Neuronal stem cell (in vitro differentiated cells): ENCODE measurements at regions not wholly inside any gene's neighbourhood (a gene's known extent, or its start where the extent isn't known, plus 50 kb on each side); places are given as distances from the start of the nearest gene placed in this dataset.
"Not testable (repeated sequence)": the region's sequence is repeated elsewhere in the genome, so short reads cannot be mapped to it uniquely, and the experiment has no call there.

ENCODE experiments used
- DNase-seq: peaks from one replicate; pipeline ENCODE4 v3.0.0-alpha.2; 2013; ENCODE audit warnings: low spot score
- H2AFZ ChIP-seq: one replicate; pipeline ENCODE4 v1.6.1; 2013; ENCODE audit warnings: mild to moderate bottlenecking, low read length, inconsistent platforms
- H2AK5ac ChIP-seq: 2 replicates; pipeline ENCODE4 v1.6.1; 2013; ENCODE audit warnings: low read depth, mild to moderate bottlenecking, inconsistent platforms, low read length, moderate library complexity, mixed read lengths
- H2BK120ac ChIP-seq: 2 replicates; pipeline ENCODE4 v1.6.1; 2013; ENCODE audit warnings: low read depth, mild to moderate bottlenecking, inconsistent platforms, low read length, moderate library complexity, mixed read lengths
- H2BK12ac ChIP-seq: one replicate; pipeline ENCODE4 v1.6.1; 2013; ENCODE audit warnings: low read length, inconsistent platforms
- H2BK15ac ChIP-seq: 2 replicates; pipeline ENCODE4 v1.6.1; 2013; ENCODE audit warnings: mild to moderate bottlenecking, low read length, inconsistent platforms, mixed read lengths
- H2BK5ac ChIP-seq: one replicate; pipeline ENCODE4 v1.6.1; 2013; ENCODE audit warnings: inconsistent platforms, mild to moderate bottlenecking, low read length, moderate library complexity
- H3K14ac ChIP-seq: one replicate; pipeline ENCODE4 v1.6.1; 2013; ENCODE audit warnings: low read length, inconsistent platforms
- H3K18ac ChIP-seq: 2 replicates; pipeline ENCODE4 v1.6.1; 2013; ENCODE audit warnings: low read length, inconsistent platforms
- H3K23ac ChIP-seq: 2 replicates; pipeline ENCODE4 v1.6.1; 2013; ENCODE audit warnings: low read depth, mild to moderate bottlenecking, mixed read lengths, low read length, inconsistent platforms; ENCODE audit not compliant: poor library complexity
- H3K27ac ChIP-seq: replicated peaks from 3 replicates; pipeline ENCODE4 v1.5.1; 2013; ENCODE audit warnings: low read length, inconsistent platforms
- H3K27me3 ChIP-seq, 3 experiments: 2 replicates each; pipeline ENCODE4 v1.6.1; 2013; ENCODE audit warnings: low read length in 3 of 3, mild to moderate bottlenecking in 2 of 3, inconsistent platforms in 1 of 3, low read depth in 1 of 3, mixed read lengths in 1 of 3, moderate library complexity in 1 of 3; ENCODE audit not compliant: control insufficient read depth in 3 of 3, insufficient read depth in 3 of 3
- H3K36me3 ChIP-seq, 2 donors: replicated peaks in 1 of 2; 2 replicates each; pipeline ENCODE4 v1.6.1; 2013; ENCODE audit warnings: low read length in 2 of 2; ENCODE audit not compliant: control insufficient read depth in 2 of 2, insufficient read depth in 2 of 2
- H3K4ac ChIP-seq: 2 replicates; pipeline ENCODE4 v1.6.1; 2013; ENCODE audit warnings: inconsistent platforms, mild to moderate bottlenecking, low read length, moderate library complexity
- H3K4me1 ChIP-seq, 2 donors: 1 replicate in 1 of 2; 2 replicates in 1 of 2; pipeline ENCODE4 v1.6.1; 2013; ENCODE audit warnings: low read length in 2 of 2, low read depth in 1 of 2; ENCODE audit not compliant: control insufficient read depth in 2 of 2, insufficient read depth in 1 of 2
- H3K4me2 ChIP-seq: one replicate; pipeline ENCODE4 v1.6.1; 2013; ENCODE audit warnings: mild to moderate bottlenecking, low read length, inconsistent platforms; ENCODE audit not compliant: insufficient read depth, poor library complexity, severe bottlenecking
- H3K4me3 ChIP-seq, 2 donors: 2 replicates each; pipeline ENCODE4 v1.5.1; 2013; ENCODE audit warnings: low read length in 2 of 2, mild to moderate bottlenecking in 2 of 2, inconsistent platforms in 1 of 2, moderate library complexity in 1 of 2
- H3K79me1 ChIP-seq: one replicate; pipeline ENCODE4 v1.6.1; 2013; ENCODE audit warnings: low read depth, mild to moderate bottlenecking, inconsistent platforms, low read length, moderate library complexity
- H3K9ac ChIP-seq: one replicate; pipeline ENCODE4 v1.6.1; 2013; ENCODE audit warnings: mild to moderate bottlenecking, low read depth, low read length, inconsistent platforms; ENCODE audit not compliant: poor library complexity
- H3K9me3 ChIP-seq, 2 donors: replicated peaks in 1 of 2; 2 replicates each; pipeline versions ENCODE3 to v1.6.1; 2013; ENCODE audit warnings: low read length in 2 of 2, mild to moderate bottlenecking in 2 of 2, inconsistent platforms in 1 of 2, low read depth in 1 of 2, mixed read lengths in 1 of 2, moderate library complexity in 1 of 2; ENCODE audit not compliant: control insufficient read depth in 2 of 2, insufficient read depth in 1 of 2
- H4K8ac ChIP-seq: one replicate; pipeline ENCODE4 v1.6.1; 2013; ENCODE audit warnings: low read depth, mild to moderate bottlenecking, inconsistent platforms, low read length, moderate library complexity
- H4K91ac ChIP-seq: one replicate; pipeline ENCODE4 v1.6.1; 2013; ENCODE audit warnings: low read length, low read depth, mild to moderate bottlenecking, inconsistent platforms; ENCODE audit not compliant: poor library complexity
- WGBS, 2 donors: extraction: QIAGEN DNeasy Blood & Tissue Kit; methylation state at CpG; one replicate each; pipeline ENCODE4 v1.1.7; 2013; ENCODE audit warnings: missing lambda C conversion rate in 2 of 2, mixed read lengths in 1 of 2; ENCODE audit not compliant: insufficient read length in 2 of 2, insufficient replicate concordance in 1 of 2; ENCODE audit errors: extremely low coverage in 2 of 2; 5-methylcytosine and 5-hydroxymethylcytosine counted together

GRCh38 chr9:136599811-136600660 lies 54.2 kb upstream of the NOTCH1 start:
- no peak for DNase-seq

GRCh38 chr9:136599074-136599531 lies 53.3 kb upstream of the NOTCH1 start:
- Histone ChIP-seq H2BK12ac (peak overlapping the region; percentile 99), H3K27me3 (no peaks in the 10 kb centered on the region), H3K9ac (peak overlapping the region; percentile 61), H3K14ac (peak overlapping the region; percentile 75), H3K79me1 (no peaks in the 10 kb centered on the region), H2BK5ac (peak overlapping the region; percentile 68), H3K18ac (peak overlapping the region; percentile 96), H3K4me2 (no peak overlapping the region), H3K4me1 (peaks cover 37 to 59% of the 10 kb centered on the region in 2 donors), H4K91ac (peak overlapping the region; percentile 83), H3K23ac (peak overlapping the region; percentile 77), H4K8ac (no peak overlapping the region), H3K4ac (peak overlapping the region; percentile 69), H2BK120ac (peak overlapping the region; percentile 99), H2BK15ac (peak overlapping the region; percentile 86), H3K27ac (no peak overlapping the region), H2AK5ac (peak overlapping the region; percentile 29), H3K9me3 (peaks cover 0 to 2% of the 10 kb centered on the region in 2 donors), H3K4me3 (no peak overlapping the region), H2AFZ (no peak overlapping the region), H3K36me3 (no peaks in the 10 kb centered on the region)
- no peak for DNase-seq
- no CpG with 5 or more reads among the region's 18 CpGs for WGBS, 2 donors

More at GRCh38 chr9:136599811-136600660, 54.2 kb upstream of the NOTCH1 start:
- H2BK15ac ChIP-seq: peak overlapping the region; percentile 86
- H3K4me2 ChIP-seq: no peak overlapping the region
- no peaks in the 10 kb centered on the region for H3K27me3 ChIP-seq
- WGBS, 2 donors: no CpG with 5 or more reads among the region's 29 CpGs
- peaks cover 0 to 2% of the 10 kb centered on the region in 2 donors for H3K9me3 ChIP-seq
- H4K8ac ChIP-seq: no peak overlapping the region
- H3K18ac ChIP-seq: peak overlapping the region; percentile 96
- peak overlapping the region; percentile 19 for H3K4ac ChIP-seq
- no peaks in the 10 kb centered on the region for H3K36me3 ChIP-seq
- H3K27ac ChIP-seq: peak overlapping the region; percentile 51
- H2BK5ac ChIP-seq: peak overlapping the region; percentile 68
- peak overlapping the region; percentile 99 for H2BK12ac ChIP-seq
- H4K91ac ChIP-seq: peak overlapping the region; percentile 99
- H3K9ac ChIP-seq: peak overlapping the region; percentile 61
- peak overlapping the region; percentile 29 for H2AK5ac ChIP-seq
- peak overlapping the region; percentile 90 for H2AFZ ChIP-seq
- H3K4me3 ChIP-seq: no peak overlapping the region
- no peaks in the 10 kb centered on the region for H3K79me1 ChIP-seq
- H3K23ac ChIP-seq: peak overlapping the region; percentile 68
- peak overlapping the region; percentile 75 for H3K14ac ChIP-seq
- H3K4me1 ChIP-seq: peaks cover 37 to 67% of the 10 kb centered on the region in 2 donors
- H2BK120ac ChIP-seq: peak overlapping the region; percentile 99

- peaks cover 37 to 57% of the 10 kb centered on the region in 2 donors for H3K4me1 ChIP-seq
- not testable (repeated sequence) for H3K79me1 ChIP-seq
Measured at GRCh38 chr9:136598390-136599073, 52.7 kb upstream of the NOTCH1 start.

GRCh38 chr9:136597965-136598364 lies 52.1 kb upstream of the NOTCH1 start:
- WGBS, 2 donors: no CpG with 5 or more reads among the region's 9 CpGs
- Histone ChIP-seq H2AK5ac (peak overlapping the region; percentile 95), H3K27me3 (no peaks in the 10 kb centered on the region), H2BK120ac (peak overlapping the region; percentile 99), H2AFZ (no peak overlapping the region), H4K91ac (peak overlapping the region; percentile 93), H3K36me3 (no peaks in the 10 kb centered on the region), H3K4ac (no peak overlapping the region), H3K18ac (peak overlapping the region; percentile 86), H3K4me3 (no peak overlapping the region), H3K9ac (no peak overlapping the region), H2BK5ac (peak overlapping the region; percentile 96), H3K4me2 (no peak overlapping the region), H3K9me3 (peaks cover 0 to 2% of the 10 kb centered on the region in 2 donors), H3K79me1 (no peaks in the 10 kb centered on the region), H2BK15ac (peak overlapping the region; percentile 96), H4K8ac (no peak overlapping the region), H3K23ac (peak overlapping the region; percentile 62), H3K27ac (no peak overlapping the region), H3K14ac (no peak overlapping the region), H2BK12ac (peak overlapping the region; percentile 80), H3K4me1 (peaks cover 37 to 57% of the 10 kb centered on the region in 2 donors)
- no peak for DNase-seq

More at GRCh38 chr9:136598390-136599073, 52.7 kb upstream of the NOTCH1 start:
- Histone ChIP-seq H3K23ac (peak overlapping the region; percentile 77), H2AK5ac (peak overlapping the region; percentile 95), H2BK5ac (peak overlapping the region; percentile 68), H3K18ac (peak overlapping the region; percentile 96), H2BK12ac (peak overlapping the region; percentile 96), H4K91ac (peak overlapping the region; percentile 47), H2BK15ac (peak overlapping the region; percentile 86), H2BK120ac (peak overlapping the region; percentile 16)
- H2AFZ ChIP-seq, H3K9ac ChIP-seq, H3K4me3 ChIP-seq, H3K27me3 ChIP-seq, H3K4me2 ChIP-seq, H3K14ac ChIP-seq, H4K8ac ChIP-seq, H3K9me3 ChIP-seq, H3K36me3 ChIP-seq, DNase-seq, H3K4ac ChIP-seq, H3K27ac ChIP-seq: not testable (repeated sequence)
- no CpG with 5 or more reads among the region's 13 CpGs for WGBS, 2 donors
